Fibroblast of pulmonary artery (primary cell): ENCODE measurements at regions not wholly inside any gene's neighbourhood (a gene's known extent, or its start where the extent isn't known, plus 50 kb on each side); places are given as distances from the start of the nearest gene placed in this dataset.

ENCODE experiments used
- DNase-seq: peaks from one replicate; pipeline ENCODE4 v3.0.0-alpha.2; 2010; ENCODE audit warnings: low read depth
- H3K4me3 ChIP-seq: replicated peaks from 2 replicates; pipeline ENCODE4 v1.5.1; 2011; ENCODE audit warnings: low read depth, mild to moderate bottlenecking, control low read depth, low read length, moderate library complexity
- CTCF ChIP-seq: IDR thresholded peaks from 2 replicates; pipeline ENCODE4 v1.5.1; 2011; ENCODE audit warnings: mild to moderate bottlenecking, control low read depth, low read length, inconsistent platforms; ENCODE audit errors: missing control alignments

DNA sequence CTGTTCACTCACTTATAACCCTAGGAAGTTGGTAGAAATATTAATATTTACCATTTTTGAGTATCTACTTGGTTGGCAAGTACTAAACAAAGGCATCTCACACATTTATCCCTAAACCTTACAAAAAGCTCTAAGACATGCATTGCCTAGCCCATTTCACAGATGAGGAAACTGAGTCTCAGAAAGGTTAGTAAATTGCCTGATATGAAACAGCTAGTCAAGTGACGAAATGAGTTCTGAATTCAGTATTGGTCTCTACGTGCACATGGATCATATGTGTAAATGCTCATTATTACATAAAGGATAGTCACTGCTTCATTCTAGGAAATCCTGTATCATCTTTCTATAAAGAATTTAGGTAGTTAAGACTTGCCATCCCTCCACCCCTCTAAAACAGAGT is 105.1 kb downstream of the BARHL2 start:
- DNase-seq: no peak
- no peak for TF ChIP-seq CTCF

GRCh38 chr1:90607736-90608135 is 109.4 kb downstream of the BARHL2 start:
- no peak overlapping the region for H3K4me3 ChIP-seq
- DNase-seq: no peak
- no peak for TF ChIP-seq CTCF

More for the DNA sequence above, 105.1 kb downstream of the BARHL2 start:
- H3K4me3 ChIP-seq: no peak overlapping the region

DNA sequence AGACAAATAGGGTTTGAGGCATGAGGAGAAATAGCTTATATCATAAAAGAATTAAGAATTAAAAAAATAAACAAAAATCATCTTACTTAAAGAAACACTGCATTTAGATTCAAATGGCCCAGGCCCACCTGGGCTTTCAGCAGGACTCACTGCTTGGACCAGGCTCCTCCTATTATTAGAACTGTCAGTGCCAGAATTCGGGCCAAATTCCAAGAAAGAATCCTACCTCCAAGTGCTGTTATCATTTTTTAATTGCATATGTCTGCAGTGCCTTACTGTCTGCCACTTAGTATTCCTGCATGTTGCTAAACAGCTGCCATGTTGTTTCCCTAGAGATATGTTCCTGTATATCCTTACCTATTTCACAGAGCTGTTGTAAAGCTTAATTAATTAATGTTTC is 112.0 kb downstream of the BARHL2 start:
- no peak for DNase-seq
- no peak for TF ChIP-seq CTCF
- H3K4me3 ChIP-seq: no peak overlapping the region

- no peak overlapping the region for H3K4me3 ChIP-seq
- no peak for TF ChIP-seq CTCF
- DNase-seq: no peak
Measured at GRCh38 chr1:90593312-90593711, 123.8 kb downstream of the BARHL2 start.

DNA sequence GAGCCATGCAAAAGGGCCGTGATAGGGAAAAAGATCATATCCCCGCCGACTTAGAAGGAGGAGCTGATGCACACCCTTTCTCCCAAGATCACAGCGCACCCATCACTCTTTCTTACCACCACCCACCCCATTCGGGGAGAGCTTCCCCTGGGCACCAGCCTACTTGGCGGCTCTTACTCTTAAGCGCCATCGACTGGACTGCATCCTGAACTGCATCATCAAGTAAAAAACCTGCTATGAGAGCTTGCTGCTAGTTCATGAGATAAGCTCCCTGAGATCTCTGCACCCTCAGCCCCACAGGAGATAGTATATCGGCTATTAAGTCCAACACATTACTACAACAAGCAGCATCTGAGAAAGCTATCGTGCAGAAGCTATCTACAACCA is 125.1 kb downstream of the BARHL2 start:
- TF ChIP-seq CTCF: no peak
- DNase-seq: no peak
- no peak overlapping the region for H3K4me3 ChIP-seq

DNA sequence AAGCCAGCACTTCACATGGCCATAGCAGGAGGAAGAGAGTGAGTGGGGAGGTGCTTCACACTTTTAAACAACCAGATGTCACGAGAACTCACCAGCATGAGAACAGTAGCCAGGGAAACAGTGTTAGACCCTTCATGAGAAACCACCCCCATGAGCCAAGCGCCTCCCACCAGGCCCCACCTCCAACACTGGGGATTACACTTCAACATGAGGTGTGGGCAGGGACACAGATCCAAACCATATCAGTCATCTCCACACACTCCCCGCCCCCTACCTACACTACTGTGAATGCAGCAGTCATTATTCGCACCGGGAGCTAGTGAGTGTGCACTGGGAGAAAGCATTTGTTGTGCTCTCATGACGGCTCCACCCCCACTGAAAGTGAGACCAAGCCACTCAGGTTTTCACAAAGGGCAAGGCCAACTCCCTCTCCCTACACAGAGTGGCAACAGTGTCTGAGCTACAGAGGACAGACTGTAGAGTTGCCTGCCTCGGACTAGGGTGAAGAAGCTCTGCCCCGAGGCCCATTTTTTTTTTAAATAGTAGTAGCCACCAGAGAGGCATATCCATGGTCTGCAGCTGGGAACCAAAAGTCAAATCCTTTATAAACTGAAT is 125.6 kb downstream of the BARHL2 start:
- TF ChIP-seq CTCF: no peak

DNA sequence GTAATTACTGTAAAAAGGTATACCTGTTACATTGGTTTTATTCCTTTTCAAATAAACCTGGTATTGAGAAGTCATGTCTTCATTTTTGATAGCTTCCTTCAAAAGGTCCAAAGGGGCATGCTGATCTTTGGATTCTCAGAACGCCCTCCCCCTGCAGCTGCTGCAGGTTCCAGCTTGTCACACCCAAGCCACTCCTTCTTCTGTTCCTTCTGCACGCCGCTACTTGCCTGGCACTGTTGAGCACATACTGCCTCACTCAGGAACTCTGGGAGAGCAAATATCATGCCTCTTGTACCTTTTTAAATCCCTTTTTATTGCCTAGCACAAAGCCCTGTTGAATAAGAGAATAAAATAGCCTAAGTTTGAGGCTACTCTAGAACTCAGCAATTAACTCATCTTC is 136.9 kb downstream of the BARHL2 start:
- H3K4me3 ChIP-seq: no peak overlapping the region
- no peak for TF ChIP-seq CTCF
- no peak for DNase-seq

More for the DNA sequence above, 125.6 kb downstream of the BARHL2 start:
- no peak overlapping the region for H3K4me3 ChIP-seq
- DNase-seq: no peak
